ENCODE measurements at regions not wholly inside any gene's neighbourhood (a gene's known extent, or its start where the extent isn't known, plus 50 kb on each side); places are given as distances from the start of the nearest gene placed in this dataset.

- TF ChIP-seq, protein P1, sequence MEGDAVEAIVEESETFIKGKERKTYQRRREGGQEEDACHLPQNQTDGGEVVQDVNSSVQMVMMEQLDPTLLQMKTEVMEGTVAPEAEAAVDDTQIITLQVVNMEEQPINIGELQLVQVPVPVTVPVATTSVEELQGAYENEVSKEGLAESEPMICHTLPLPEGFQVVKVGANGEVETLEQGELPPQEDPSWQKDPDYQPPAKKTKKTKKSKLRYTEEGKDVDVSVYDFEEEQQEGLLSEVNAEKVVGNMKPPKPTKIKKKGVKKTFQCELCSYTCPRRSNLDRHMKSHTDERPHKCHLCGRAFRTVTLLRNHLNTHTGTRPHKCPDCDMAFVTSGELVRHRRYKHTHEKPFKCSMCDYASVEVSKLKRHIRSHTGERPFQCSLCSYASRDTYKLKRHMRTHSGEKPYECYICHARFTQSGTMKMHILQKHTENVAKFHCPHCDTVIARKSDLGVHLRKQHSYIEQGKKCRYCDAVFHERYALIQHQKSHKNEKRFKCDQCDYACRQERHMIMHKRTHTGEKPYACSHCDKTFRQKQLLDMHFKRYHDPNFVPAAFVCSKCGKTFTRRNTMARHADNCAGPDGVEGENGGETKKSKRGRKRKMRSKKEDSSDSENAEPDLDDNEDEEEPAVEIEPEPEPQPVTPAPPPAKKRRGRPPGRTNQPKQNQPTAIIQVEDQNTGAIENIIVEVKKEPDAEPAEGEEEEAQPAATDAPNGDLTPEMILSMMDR (IDR thresholded peaks at IDR 0.05): no peak
- TF ChIP-seq POLR2A (IDR thresholded peaks at IDR 0.05): no peak
Measured at GRCh38 chr22:19659805-19660345, 54.4 kb upstream of the SEPTIN5 start.
